DMS53 treated with DMSO at 0.1 percent for 48 hours (cell line): ENCODE measurements at regions not wholly inside any gene's neighbourhood (a gene's known extent, or its start where the extent isn't known, plus 50 kb on each side); places are given as distances from the start of the nearest gene placed in this dataset.
"Not testable (repeated sequence)": the region's sequence is repeated elsewhere in the genome, so short reads cannot be mapped to it uniquely, and the experiment has no call there.

Experiments used
- DNase-seq: peaks from one replicate; lab custom pipeline; 2025; ENCODE audit not compliant: unreplicated experiment; lab: John Stamatoyannopoulos, UW

DNA sequence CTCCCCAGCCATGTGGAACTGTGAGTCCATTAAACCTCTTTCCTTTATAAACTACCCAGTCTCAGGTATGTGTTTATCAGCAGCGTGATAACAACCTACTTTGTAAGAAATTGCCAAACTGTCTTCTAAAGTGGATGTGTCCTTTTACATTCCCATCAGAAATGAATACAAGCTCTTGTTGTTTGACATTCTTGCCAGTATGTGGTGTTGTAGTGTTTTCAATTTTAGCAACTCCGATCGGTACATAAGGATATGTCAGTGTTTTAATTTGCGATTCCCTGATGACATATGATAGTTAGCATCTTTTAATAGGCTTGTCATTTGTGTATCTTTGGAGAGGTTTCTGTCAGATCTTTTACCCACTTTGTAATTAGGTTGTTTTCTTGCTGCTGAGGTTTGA is 1156.3 kb upstream of the CRIM1 start:
- DNase-seq, result no peak

DNA sequence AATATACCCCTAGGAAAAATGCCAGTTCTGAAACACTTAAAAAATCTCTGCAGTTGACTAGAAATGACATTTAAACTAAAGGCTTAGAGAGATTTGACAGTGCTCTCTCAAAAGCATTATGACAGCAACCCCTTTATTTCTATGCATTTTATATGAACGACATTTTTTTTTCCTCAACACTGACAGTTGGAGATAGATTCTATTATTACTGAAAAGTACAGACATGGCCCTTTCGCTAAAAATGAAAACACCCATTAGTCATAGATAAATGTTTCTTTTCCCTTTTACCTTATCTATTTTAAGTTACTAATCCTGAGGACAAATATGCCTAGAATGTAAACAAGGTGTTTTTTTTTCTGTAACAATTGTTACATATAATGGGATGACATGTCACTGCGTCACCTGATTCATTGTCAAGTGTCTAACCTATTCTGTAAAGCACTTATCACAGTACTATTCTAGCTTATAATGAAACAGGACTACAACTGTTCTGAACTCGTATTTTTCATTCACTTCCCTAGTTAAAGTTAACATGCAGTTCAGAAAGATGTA is 1169.6 kb upstream of the CRIM1 start:
- peak; percentile 24 for DNase-seq

DNA sequence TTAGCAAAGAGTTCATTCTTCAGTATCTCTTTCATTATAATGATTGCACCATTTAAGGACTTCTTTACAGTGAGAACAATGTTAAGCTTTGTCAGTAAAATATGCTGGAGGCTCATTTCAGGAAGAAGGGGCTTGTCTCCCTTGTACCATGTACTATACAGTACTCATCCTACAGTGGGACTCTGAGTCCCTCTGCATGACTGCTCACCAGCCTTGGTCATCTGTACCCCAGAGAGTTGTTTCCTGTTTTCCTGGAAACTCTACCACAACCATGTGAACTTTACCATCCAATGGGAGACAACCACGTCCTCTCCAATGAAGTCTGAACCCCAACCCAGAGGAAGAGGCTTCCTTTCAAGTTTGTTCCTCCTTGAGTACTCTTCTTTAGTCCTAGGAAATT is 1171.1 kb upstream of the CRIM1 start:
- no peak for DNase-seq

DNA sequence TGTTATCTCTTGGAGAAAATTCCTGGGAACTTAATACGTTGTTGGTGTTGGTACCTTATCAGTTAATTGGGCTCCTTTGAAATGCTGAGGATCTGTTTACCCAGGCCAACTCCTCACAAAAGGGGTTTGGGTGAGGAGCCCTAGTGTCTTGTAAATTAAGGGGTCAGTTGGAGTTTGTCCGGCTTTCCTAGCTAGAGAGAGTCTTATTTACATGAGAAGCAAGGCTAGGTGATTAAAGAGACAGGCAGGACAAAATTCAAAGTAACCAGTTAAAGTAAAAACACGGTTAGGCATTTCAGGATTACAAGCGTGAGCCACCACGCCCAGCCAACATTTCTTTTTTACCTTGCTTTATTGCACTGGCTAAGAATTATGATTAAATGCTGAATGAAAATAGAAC is 1178.9 kb upstream of the CRIM1 start:
- DNase-seq, result not testable (repeated sequence)

DNA sequence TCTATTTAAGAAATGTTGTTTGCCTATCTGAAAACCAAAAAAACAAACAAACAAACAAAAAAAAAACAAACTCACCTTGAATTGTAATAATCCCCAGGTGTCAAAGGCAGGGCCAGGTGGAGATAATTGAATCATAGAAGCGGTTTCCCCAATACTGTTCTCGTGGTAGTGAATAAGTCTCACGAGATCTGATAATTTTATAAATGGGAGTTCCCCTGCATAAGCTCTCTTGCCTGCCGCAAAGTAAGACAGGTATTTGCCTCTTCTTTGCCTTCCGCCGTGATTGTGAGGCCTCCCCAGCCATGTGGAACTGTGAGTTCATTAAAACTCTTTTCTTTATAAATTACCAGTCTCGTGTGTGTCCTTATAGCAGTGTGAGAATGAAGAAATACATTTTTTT is 1180.7 kb upstream of the CRIM1 start:
- DNase-seq, result no peak

DNA sequence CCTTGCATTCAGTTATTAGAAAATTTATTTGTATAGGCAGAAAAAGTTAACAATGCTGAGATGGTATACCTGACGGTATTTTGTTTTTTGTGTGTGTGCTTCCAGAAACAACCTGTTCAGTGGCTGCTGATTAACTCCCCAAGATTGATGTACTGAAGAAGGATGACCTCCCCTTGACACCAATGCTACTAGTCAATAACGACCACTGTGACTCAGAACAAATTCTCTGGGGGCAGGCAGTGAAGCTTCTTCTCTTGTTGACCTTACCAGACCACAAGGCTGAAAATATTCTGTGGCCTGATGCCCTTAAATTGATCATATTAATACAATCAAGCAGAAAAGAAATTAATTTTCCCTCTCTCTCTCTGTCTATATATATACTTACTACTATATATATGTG is 1182.9 kb upstream of the CRIM1 start:
- no peak for DNase-seq

DNA sequence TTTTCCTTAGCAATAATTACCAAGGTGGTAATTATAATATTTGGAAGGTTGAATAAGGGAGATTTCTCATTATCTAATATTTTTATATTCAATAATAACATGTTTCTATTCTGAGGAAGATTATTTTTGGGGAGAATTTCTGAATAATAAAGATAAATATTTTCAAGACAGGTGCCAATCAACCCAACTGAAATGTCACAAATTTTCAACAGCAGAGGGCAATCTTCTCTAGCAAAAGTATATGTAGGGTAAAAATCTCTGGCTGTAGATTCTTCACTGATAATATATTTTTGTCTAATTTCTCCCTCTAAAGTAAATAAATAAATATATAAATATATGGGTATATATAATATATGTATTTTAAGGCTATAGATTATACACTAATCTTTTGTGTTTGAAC is 1187.2 kb upstream of the CRIM1 start:
- DNase-seq, result no peak

DNA sequence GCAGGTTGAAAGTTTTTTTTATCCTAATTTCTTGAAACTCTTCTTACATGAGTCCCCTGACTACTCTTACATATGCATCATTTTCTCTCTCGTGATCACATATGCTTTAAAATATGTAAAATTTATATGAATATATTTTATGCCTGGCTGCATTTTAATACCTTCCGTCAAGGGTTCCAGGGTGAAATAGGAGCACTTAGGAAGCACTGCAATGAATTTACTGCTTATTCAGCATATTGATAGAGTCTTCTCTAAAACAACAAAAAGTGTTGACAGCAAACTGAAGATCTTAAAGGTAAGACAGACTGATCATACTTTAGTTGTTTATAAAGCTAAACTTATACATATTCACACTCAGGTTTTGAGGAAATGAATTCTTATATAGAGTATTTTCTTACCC is 1191.6 kb upstream of the CRIM1 start:
- no peak for DNase-seq

DNA sequence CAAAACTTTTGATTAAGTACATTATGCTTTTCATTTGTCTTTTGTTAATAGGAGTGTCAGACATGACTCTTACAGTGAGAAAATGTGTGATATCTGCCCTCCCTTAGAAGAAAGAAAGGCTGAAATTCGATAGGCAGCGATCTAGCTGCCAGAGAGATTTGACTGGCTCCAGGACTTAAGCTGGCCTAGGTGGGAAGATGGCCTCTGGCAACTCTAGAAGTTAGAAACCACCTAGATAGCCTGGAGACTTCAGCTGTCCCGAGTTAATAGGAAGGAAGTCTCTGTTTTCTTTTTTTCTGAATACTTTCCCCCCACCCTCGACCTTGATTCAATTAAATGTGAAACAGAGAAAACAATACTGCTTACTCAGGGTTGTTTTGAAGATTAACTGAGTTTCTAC is 1194.7 kb upstream of the CRIM1 start:
- no peak for DNase-seq

DNA sequence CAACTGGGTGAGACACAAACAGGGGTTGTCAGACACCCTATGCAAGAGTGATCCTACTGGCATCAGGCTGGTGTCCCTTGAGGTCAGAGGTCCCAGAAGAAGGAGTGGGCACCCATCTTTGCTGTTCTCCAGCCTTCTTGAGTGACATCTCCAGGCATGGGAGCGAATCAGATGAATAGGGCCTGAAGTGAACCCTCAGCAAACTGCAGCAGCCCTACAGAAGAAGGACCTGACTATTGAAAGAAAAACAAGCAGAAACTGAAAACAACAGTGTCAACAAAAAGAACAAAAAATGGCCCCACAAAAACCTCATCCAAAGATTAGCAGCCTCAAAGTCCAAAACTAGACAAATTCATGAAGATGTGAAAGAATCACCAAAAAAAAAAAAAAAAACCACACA is 1229.7 kb upstream of the CRIM1 start:
- no peak for DNase-seq

DNA sequence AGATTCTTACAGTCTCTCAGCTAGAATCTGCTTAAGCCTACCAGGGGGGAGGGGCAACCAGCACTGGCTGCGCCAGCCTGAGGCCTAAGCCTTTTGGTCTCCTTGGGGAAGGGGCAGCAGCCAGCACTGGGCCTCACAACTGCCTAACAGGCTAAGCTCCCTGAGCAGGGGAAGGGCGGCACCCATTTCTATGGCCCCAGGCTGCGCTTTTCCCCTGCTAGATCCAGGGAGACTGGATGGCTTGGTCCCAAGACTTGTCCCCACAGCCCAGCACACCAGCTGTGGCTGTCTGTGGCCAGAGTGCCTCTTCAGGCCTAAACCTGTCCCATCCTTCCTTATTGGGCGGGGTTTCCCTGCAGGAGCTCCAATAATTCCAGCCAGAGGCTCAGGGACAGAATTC is 1230.3 kb upstream of the CRIM1 start:
- no peak for DNase-seq

DNA sequence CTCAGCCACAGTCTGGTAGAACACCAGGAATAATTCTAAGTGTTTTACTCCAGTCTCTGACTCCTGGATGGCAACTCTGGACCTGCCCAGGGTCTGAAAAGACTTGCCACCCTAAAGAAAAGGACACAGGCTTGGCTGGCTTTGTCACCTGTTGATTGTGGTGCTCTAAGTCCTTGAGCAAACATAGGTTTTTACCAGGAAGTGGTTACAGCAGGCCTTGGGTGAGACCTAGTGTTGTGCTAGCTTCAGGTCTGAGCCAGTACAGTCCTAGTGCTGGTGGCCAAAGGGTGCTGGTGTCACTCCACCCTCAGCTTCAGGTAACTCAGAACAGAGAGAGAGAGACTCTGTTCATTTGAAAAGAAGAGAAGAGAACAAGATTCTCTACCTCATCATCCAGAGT is 1239.4 kb upstream of the CRIM1 start:
- peak; percentile 63 for DNase-seq

DNA sequence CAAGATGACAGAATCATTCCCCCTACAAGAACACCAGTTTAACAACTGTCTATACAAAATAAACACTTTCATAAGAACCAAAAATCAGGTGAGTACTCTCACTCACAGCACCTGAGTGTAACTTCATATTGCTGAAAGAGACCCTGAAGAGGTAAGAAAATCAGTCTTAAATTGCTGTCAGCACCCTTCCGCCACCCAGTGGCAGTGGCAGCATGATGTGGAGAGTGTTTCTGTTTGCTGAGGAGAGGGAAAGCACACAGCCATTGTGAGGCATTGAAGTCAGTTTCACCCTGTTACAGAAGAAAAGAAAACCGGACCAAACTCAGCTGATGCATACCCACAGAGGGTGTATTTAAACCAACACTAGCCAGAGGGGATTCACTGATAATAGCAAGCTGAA is 1240.8 kb upstream of the CRIM1 start:
- peak; percentile 26 for DNase-seq

DNA sequence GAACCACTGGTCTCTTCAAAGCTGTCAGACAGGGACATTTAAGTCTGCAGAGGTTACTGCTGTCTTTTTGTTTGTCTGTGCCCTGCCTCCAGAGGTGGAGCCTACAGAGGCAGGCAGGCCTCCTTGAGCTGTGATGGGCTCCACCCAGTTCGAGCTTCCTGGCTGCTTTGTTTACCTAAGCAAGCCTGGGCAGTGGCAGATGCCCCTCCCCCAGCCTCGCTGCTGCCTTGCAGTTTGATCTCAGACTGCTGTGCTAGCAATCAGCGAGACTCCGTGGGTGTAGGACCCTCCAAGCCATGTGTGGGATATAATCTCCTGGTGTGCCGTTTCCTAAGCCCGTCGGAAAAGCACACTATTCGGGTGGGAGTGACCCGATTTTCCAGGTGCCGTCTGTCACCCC is 1243.2 kb upstream of the CRIM1 start:
- not testable (repeated sequence) for DNase-seq

DNA sequence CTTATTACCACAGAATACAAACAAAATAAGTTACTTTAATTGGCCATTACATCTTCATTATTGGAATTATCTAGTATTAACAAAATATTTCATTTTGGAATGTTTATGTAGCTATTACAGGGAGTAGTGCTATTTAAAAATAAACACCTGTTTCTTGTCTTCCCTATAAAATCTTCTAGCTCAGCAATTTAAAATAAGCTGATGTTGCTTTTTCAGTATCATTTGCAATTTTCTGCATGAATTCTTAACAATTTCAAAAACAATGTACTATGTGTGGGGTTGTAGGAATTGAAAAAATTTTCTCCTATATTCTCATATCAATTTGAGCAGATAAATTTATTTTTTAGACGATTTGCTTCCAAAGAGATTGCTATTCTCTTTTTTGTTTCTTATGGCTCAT is 1251.3 kb upstream of the CRIM1 start:
- no peak for DNase-seq

DNA sequence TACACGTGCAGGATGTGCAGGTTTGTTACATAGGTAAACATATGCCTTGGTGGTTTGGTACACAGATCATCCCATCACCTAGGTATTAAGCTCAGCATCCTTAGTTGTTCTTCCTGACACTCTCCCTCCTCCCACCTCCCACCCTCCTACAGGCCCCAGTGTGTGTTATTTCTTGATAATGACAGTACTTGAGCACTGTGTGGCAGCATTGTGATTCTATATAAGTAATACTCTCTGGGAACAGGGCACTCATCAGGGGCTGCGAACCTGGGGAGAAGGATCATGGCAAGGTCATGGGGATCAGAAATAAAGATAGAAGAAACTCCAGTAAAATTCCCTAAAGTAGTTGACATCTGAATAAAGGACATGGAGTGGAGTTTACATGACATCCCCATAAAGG is 1256.2 kb upstream of the CRIM1 start:
- no peak for DNase-seq

DNA sequence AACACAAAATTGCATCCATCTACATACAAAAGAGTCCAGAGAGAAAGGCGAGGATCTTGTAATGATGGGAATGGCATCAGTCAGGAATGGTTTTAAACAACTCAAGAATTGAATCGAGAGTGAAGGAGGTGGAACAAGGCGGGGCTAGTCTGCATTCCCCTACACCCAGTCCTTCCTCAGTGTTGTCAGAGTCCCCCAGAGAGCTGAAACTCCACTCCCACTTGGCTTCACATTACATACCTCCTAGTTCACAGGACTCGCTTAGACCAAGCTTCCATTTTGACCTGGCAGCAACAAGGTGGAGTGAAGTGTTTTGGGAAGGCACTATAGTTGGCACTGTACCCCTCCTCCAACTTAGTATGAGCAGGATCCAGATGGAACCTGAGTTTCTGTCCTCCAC is 1273.5 kb upstream of the CRIM1 start:
- DNase-seq, result no peak

DNA sequence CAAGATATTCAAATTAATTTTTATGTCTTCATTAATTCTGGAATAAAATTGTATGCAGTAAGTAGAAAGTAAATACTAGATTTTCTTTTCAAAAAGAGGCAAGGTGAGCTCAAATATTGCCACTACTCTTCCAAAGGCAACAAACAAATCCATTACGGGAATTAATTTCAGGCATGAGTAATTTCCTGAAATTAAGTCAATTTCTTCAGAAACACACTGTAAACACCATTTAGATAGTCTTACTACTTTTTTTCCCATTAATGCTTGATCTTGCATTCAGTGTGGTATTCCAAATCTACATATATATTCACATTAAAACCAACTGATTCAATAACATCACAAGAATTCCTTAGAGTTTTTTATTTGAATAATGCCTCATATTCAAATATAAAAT is 1274.0 kb upstream of the CRIM1 start:
- DNase-seq, result no peak

DNA sequence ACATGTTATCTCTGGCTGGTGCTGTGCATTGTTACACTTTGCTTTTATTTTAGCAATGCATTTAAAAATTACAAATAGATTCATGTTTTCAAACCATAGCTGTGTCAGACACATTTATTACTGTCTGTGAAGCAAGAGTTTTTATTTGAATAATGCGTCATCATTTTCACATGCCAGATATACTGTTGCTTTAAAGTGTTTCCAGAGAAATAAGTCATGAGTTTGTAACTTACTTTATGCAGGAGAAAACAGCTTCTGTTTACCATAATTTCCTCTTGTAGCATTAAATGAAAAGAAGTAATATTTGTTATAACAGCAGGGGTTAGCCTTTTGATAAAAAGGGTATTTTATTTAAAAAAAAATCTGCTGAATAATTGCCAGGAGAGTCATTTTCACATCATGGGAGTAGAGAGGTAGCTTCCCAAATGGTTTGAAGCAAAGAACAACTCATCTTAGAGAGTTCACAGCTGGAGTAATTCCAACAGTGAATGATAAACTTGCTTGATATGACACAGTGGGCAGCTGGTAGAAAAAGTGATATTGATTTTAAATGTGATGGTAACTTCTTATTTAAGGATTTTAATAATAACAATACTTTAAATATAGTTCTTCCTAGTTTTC is 1274.5 kb upstream of the CRIM1 start:
- no peak for DNase-seq

DNA sequence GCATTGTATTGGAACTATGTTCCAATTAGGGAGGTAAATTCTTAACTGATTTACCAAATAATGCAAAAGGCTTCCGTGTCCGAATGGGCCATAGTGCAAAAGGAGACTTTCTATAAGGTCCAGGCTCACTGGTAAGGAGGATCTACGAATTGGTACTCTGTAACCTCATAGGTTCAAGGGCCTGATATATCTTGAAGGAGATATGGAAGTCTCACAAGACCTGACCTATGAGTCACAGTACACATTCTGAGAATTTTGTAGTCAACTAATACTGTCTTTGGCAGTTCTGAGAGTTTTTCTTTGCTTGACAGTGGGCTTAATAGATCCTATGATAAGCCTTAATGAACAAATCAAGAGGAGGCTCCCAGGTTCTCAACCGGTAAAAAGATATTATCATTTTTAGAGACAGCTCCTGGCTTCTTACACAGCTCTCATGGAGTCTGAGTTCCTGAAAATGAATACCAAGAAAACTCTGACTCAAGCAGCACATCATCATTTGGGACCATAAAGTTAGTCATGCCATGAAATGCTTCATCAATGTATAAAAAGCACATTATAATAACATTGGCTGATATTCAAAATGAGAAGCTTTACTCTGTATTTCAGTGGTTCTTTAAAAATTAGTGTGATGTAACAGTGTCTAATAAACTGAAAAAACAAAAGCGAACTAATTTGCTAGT is 1275.2 kb upstream of the CRIM1 start:
- DNase-seq, result no peak

DNA sequence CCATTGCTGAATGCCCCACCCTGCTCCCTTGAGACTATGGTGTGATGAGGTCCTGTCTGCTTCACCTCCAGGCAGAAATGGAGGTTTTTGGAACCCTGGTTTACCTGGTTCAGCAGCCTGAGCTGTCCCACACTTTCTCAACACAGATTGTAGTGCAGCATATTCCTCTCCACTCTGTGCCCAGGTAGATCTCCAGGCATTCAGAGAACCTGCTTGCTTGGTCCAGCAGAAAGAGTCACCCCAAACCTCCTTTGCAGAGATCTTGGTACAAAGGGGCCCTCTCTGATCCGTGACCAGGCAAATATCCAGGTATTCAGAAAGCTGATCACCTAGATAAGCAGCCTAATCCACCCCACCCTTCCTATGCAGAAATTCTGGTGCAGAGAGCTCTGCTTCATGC is 1288.2 kb upstream of the CRIM1 start:
- no peak for DNase-seq

DNA sequence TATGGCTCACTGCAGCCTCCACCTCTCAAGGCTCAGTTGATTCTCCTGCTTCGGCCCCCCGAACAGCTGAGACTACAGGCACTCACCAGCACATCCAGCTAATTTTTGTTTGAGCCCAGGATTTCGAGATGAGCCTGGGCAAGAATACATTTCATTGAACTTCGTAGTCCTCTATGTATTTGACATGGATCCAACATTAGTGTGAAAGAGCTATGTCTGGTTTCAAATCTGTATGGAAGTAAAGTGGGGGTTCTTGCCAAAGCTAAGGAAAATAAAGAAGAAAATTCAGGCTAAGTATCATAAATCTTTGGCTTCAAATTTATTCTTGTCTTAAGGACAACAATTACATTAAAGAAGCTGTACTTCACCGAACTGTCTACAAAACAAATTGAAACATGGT is 1291.7 kb upstream of the CRIM1 start:
- DNase-seq, result no peak

DNA sequence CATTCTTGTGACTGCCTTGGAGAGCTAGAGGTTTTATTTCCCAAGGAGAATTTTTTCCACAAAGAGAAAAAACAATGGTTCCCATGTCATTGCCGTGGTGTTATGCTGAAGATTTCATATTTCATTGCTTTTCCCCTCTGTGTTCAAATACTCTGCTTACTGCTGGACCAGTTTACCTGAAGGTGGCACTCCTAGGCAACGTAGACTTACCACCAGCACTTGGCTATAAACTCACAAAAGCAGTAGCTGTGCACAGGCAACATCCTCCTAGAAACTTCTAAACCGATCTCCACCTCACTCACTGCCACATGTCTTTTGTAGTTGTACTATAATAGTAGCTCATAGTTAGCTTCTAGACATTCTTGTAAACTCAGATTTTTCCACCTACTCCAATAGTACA is 1319.7 kb upstream of the CRIM1 start:
- peak; percentile 17 for DNase-seq
